Tibial nerve (tissue), 4 donors: ENCODE measurements at regions not wholly inside any gene's neighbourhood (a gene's known extent, or its start where the extent isn't known, plus 50 kb on each side); places are given as distances from the start of the nearest gene placed in this dataset.

Experiments used
- DNase-seq, 2 donors: peaks; one replicate each; pipeline ENCODE4 v3.0.0-alpha.2; 2019; ENCODE audit warnings: low spot score in 2 of 2
- H3K27ac ChIP-seq, 4 donors: fragments of 200-600 bp; sonication (generic) in 3 of 4; one replicate each; pipeline ENCODE4 v1.5.1; 2017 to 2019; ENCODE audit warnings: mild to moderate bottlenecking in 1 of 4
- H3K27me3 ChIP-seq, 2 donors: fragments of 200-600 bp; sonication (generic) in 1 of 2; one replicate each; pipeline versions ENCODE4 v1.5.1 to v1.6.0; 2017 to 2019
- H3K36me3 ChIP-seq, 3 donors: fragments of 200-600 bp; sonication (generic); one replicate each; pipeline ENCODE4 v1.5.1; 2018 to 2019
- H3K4me1 ChIP-seq, 4 donors: fragments of 200-600 bp; sonication (generic) in 3 of 4; one replicate each; pipeline ENCODE4 v1.5.1; 2017 to 2019
- H3K4me3 ChIP-seq, 4 donors: fragments of 200-600 bp; sonication (generic) in 3 of 4; one replicate each; pipeline ENCODE4 v1.5.1; 2017 to 2019; ENCODE audit warnings: mild to moderate bottlenecking in 1 of 4, moderate library complexity in 1 of 4
- H3K9me3 ChIP-seq, 4 donors: fragments of 200-600 bp; sonication (generic) in 3 of 4; one replicate each; pipeline ENCODE4 v1.5.1; 2017 to 2019
- EP300 ChIP-seq, 2 donors: sonication (generic); formaldehyde crosslinking; IDR thresholded peaks; one replicate each; pipeline ENCODE4 v1.6.1; 2017; ENCODE audit warnings: antibody characterized with exemption in 2 of 2, mild to moderate bottlenecking in 1 of 2
- POLR2A ChIP-seq, 2 donors: fragments of 450-650 bp; IDR thresholded peaks; one replicate each; pipeline ENCODE4 v1.6.1; 2017; ENCODE audit warnings: antibody characterized with exemption in 2 of 2, mild to moderate bottlenecking in 2 of 2, moderate library complexity in 2 of 2
- WGBS, 2 donors: methylation state at CpG; one replicate each; pipeline ENCODE4 v1.1.5; 2018; 5-methylcytosine and 5-hydroxymethylcytosine counted together
- TF ChIP-seq, protein P1 (sequence below), 5 experiments: fragments of 200-600 bp in 3 of 5; fragments of 450-650 bp in 2 of 5; sonication (generic) in 3 of 5; IDR thresholded peaks; one replicate each; pipeline ENCODE4 v1.5.1; 2016 to 2019; ENCODE audit warnings: antibody characterized with exemption in 5 of 5, mild to moderate bottlenecking in 3 of 5, moderate library complexity in 2 of 5

DNA sequence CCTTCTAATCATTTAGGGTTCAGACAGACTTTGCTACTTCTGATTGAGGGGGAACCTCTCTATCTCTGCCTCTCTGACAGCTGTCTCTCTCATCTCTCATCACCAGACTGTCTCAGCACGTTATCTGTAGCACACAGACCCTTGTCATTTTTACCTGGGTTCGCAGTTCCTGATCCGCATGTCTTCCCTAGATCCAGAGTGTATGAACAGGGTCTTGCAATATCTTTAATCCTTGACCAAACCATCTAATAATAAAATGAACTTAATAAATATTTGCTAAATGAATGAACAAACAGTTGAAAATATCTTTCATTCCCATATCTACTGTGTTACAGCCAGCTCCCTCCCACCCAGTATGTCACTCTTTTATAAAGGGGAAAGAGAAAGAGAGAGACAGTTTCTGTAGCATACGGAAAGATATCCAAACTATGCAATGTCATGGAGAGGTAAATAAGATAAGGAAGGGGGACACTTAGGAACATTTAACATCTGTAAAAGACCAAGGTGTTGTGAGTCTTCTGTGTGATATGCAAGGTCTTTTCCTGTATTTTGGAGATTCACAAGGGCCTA, 507.6 kb downstream of the SUCLG1 start:
- Histone ChIP-seq H3K9me3 (no peaks in the 10 kb centered on the region), H3K4me3 (no peak overlapping the region), H3K36me3 (no peaks in the 10 kb centered on the region), H3K4me1 (no peaks in the 10 kb centered on the region), H3K27ac (no peak overlapping the region), H3K27me3 (no peaks in the 10 kb centered on the region)
- DNase-seq, result no peak
- TF ChIP-seq, protein P1, sequence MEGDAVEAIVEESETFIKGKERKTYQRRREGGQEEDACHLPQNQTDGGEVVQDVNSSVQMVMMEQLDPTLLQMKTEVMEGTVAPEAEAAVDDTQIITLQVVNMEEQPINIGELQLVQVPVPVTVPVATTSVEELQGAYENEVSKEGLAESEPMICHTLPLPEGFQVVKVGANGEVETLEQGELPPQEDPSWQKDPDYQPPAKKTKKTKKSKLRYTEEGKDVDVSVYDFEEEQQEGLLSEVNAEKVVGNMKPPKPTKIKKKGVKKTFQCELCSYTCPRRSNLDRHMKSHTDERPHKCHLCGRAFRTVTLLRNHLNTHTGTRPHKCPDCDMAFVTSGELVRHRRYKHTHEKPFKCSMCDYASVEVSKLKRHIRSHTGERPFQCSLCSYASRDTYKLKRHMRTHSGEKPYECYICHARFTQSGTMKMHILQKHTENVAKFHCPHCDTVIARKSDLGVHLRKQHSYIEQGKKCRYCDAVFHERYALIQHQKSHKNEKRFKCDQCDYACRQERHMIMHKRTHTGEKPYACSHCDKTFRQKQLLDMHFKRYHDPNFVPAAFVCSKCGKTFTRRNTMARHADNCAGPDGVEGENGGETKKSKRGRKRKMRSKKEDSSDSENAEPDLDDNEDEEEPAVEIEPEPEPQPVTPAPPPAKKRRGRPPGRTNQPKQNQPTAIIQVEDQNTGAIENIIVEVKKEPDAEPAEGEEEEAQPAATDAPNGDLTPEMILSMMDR (IDR thresholded peaks at IDR 0.05), result no peak
- TF ChIP-seq EP300 (IDR thresholded peaks at IDR 0.05) (no peak), POLR2A (IDR thresholded peaks at IDR 0.05) (no peak)
- 85 to 89% methylated on average over 4 of the region's 4 CpGs for WGBS, 2 donors

DNA sequence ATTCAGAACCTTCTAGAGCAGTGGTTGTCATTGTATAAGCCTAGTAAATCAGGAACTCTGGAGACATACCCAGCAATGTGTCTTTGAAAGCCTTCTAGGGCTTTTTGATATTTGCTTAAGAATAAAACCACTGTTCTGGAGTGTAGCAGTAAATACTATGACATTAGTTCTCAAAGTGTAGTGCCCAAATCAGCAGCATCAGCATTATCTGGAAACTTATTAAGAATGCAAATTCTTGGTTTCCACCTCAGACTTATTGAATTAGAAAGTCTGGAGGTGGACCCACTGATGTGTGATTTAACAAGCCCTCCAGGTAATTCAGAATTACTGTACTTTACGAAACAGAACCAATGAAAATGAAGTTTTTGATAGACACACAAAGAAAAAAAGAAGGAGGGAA, 509.7 kb downstream of the SUCLG1 start:
- H3K4me1 ChIP-seq, result no peaks in the 10 kb centered on the region
- H3K36me3 ChIP-seq, result no peaks in the 10 kb centered on the region
- H3K4me3 ChIP-seq, result no peak overlapping the region
- H3K9me3 ChIP-seq, result no peaks in the 10 kb centered on the region
- no peak overlapping the region for H3K27ac ChIP-seq
- WGBS, 2 donors, result 79 to 88% methylated on average over 1 of the region's 1 CpG
- TF ChIP-seq POLR2A (IDR thresholded peaks at IDR 0.05) (no peak), EP300 (IDR thresholded peaks at IDR 0.05) (no peak)
- TF ChIP-seq, protein P1 (IDR thresholded peaks at IDR 0.05), result no peak
- no peak for DNase-seq
- no peaks in the 10 kb centered on the region for H3K27me3 ChIP-seq

DNA sequence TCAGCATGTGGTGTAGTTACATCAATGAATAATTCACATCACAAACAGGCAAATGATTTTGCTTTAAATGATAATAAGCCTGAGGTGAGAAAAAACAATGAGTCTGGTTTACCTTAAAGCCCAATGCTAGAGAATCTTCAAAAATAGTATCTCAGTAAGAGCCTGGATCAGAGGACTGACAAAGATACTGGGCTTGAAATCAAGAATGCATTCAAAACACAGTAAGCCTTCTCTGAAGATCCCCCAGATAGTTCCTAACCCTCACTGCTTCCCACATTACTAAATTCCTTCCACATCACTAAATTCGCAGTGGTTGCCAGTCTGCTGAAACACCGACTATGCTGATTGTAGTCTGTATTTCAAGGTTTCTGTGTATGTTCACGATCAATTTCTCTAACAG, 514.9 kb downstream of the SUCLG1 start:
- no peak for TF ChIP-seq EP300 (IDR thresholded peaks at IDR 0.05)
- DNase-seq, result no peak
- Histone ChIP-seq H3K4me1 (no peaks in the 10 kb centered on the region), H3K9me3 (no peaks in the 10 kb centered on the region), H3K4me3 (no peak overlapping the region), H3K27ac (no peak overlapping the region), H3K27me3 (no peaks in the 10 kb centered on the region), H3K36me3 (no peaks in the 10 kb centered on the region)
- WGBS, 2 donors, result 50 to 54% methylated on average over 3 of the region's 3 CpGs

DNA sequence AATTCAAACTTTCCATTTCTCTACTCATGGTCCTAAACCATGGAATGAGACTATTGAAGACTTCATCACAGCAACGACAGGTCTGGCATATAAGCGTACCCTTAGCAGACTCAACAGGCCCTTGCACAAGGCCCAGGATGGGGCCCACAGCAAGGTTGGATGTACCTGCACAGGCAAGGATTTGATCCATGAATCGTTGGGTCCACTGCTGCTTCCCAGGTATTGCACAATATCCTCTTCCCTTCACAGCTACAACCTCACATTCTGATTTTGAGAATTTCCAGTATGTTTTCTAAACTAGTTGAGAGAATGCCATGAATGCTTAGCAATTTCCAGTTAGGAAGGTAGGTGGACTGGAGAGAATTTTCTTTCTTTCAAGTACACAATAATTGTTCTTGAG, 515.8 kb downstream of the SUCLG1 start:
- no peak overlapping the region for H3K4me3 ChIP-seq
- no peak for DNase-seq
- 80 to 86% methylated on average over 3 of the region's 3 CpGs for WGBS, 2 donors
- no peaks in the 10 kb centered on the region for H3K27me3 ChIP-seq
- no peak overlapping the region for H3K27ac ChIP-seq
- no peaks in the 10 kb centered on the region for H3K9me3 ChIP-seq
- TF ChIP-seq POLR2A (IDR thresholded peaks at IDR 0.05), result no peak
- H3K36me3 ChIP-seq, result no peaks in the 10 kb centered on the region
- no peaks in the 10 kb centered on the region for H3K4me1 ChIP-seq

DNA sequence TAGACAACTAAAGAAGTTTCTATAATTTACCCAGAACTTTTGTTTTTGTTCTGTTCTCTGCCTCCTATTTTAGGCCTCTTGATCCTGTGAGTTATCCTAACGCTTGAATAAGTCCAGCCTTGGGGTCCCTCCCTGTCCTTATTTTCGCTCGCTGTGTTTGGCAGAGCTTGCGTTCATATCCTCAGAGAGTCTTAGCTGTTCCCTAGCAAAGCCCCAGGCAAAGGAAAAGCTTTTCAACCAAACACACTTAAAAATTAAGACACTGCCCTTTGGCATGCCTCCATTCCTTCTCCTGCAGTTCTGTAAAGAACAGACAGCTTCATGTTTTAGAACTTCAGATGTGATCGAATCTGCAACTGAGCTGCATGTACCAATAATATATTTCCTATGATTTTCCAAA, 517.2 kb downstream of the SUCLG1 start:
- Histone ChIP-seq H3K9me3 (no peaks in the 10 kb centered on the region), H3K4me3 (no peak overlapping the region), H3K27me3 (no peaks in the 10 kb centered on the region), H3K4me1 (no peaks in the 10 kb centered on the region), H3K36me3 (no peaks in the 10 kb centered on the region), H3K27ac (no peak overlapping the region)
- WGBS, 2 donors, result 49 to 52% methylated on average over 5 of the region's 5 CpGs
- no peak for DNase-seq
- TF ChIP-seq, protein P1 (IDR thresholded peaks at IDR 0.05), result no peak
- TF ChIP-seq EP300 (IDR thresholded peaks at IDR 0.05) (no peak), POLR2A (IDR thresholded peaks at IDR 0.05) (no peak)

DNA sequence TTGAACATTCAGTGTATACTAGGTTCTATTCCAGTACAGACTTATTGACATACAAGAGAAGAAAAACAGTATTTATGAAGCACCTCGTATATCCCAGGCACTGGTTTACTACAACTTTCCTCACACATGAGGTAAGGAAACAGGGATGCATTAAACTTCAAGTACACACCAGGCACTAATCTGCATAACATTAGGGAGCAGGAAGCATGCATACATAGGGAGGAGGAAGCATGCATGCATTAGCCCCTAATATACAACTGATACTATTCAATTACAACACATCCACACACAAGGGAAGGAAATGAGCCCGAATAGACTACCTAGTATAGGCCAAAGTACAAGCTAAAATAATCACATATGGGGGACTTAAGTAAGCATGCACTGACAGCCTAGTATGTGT, 525.3 kb downstream of the SUCLG1 start:
- no peak for DNase-seq
- no peak overlapping the region for H3K4me3 ChIP-seq
- H3K27ac ChIP-seq, result no peak overlapping the region
- 51 to 75% methylated on average over 2 of the region's 2 CpGs for WGBS, 2 donors
- H3K4me1 ChIP-seq, result no peaks in the 10 kb centered on the region
- no peaks in the 10 kb centered on the region for H3K27me3 ChIP-seq
- no peak for TF ChIP-seq POLR2A (IDR thresholded peaks at IDR 0.05)
- no peak for TF ChIP-seq EP300 (IDR thresholded peaks at IDR 0.05)
- TF ChIP-seq, protein P1 (IDR thresholded peaks at IDR 0.05), result no peak
- H3K9me3 ChIP-seq, result peaks cover 0 to 3% (median 0%) of the 10 kb centered on the region in 4 donors
- no peaks in the 10 kb centered on the region for H3K36me3 ChIP-seq
